ENCODE measurements at regions not wholly inside any gene's neighbourhood (a gene's known extent, or its start where the extent isn't known, plus 50 kb on each side); places are given as distances from the start of the nearest gene placed in this dataset.

GRCh38 chr1:8197493-8198282, 120.2 kb upstream of the SLC45A1 start:
- CTCF ChIA-PET: interaction anchor here (1.0 kb wide), 1 partner anchor 157 kb away, joined by 3 read pairs; no protein-coding TSS in a partner anchor
- no peaks in the 10 kb centered on the region for H3K9me3 ChIP-seq (ENCODE audit: low read length)
- peak overlapping the region; percentile 98 for H3K27ac ChIP-seq (ENCODE audit: low read length)
- no peak overlapping the region for H2AFZ ChIP-seq (ENCODE audit: low read length)
- peaks cover 6% of the 10 kb centered on the region for H3F3A ChIP-seq (ENCODE audit: low read length, unreplicated experiment)
- no peaks in the 10 kb centered on the region for H3K36me3 ChIP-seq (ENCODE audit: low read depth, low read length)
- peak overlapping the region; percentile 78 for H3K9ac ChIP-seq (ENCODE audit: low read length)
- H3K4me2 ChIP-seq (ENCODE audit: low read length): peak overlapping the region; percentile 13; the same call in 1 of the 2 replicates
- peak; percentile 63 for ATAC-seq
- TF ChIP-seq CTCF (conservative IDR thresholded peaks at IDR 0.05; ENCODE audit: low read depth, low read length) (no peak), EZH2phosphoT487 (IDR thresholded peaks at IDR 0.05; ENCODE audit: borderline replicate concordance, low read length) (no peak), EZH2 (IDR thresholded peaks at IDR 0.05; ENCODE audit: low read length, unreplicated experiment) (no peak)
- no peaks in the 10 kb centered on the region for H3K27me3 ChIP-seq (ENCODE audit: low read length)
- H3K4me3 ChIP-seq (ENCODE audit: low read length): no peak overlapping the region
- DNase-seq: peak; percentile 96
- no peaks in the 10 kb centered on the region for H4K20me1 ChIP-seq (ENCODE audit: low read length)
- intact Hi-C loops (cut with micrococcal nuclease): no loop called here
- no peaks in the 10 kb centered on the region for H3K9me2 ChIP-seq (replicated peaks; ENCODE audit: low read length)
- no peaks in the 10 kb centered on the region for H3K79me2 ChIP-seq (ENCODE audit: low read length)
- BruUV-seq (replicated peaks): no TSS peak
- POLR2A ChIA-PET (ENCODE audit: unreplicated experiment): interaction anchor here (0.5 to 1.3 kb wide), 5 partner anchors 62 to 178 kb away, joined by 3 to 16 read pairs (median 3); partner anchors contain the start of gene ERRFI1
- H3K4me1 ChIP-seq (ENCODE audit: insufficient read depth, low read length): peaks cover 61% of the 10 kb centered on the region

GRCh38 chr1:8194481-8195227, 123.3 kb upstream of the SLC45A1 start:
- intact Hi-C loops (cut with micrococcal nuclease): loop anchor here (1.0 to 2.0 kb wide), 6 partner anchors 10 to 97 kb away; no protein-coding TSS in a partner anchor
- no peaks in the 10 kb centered on the region for H3K9me2 ChIP-seq (replicated peaks; ENCODE audit: low read length)
- H3K4me3 ChIP-seq (ENCODE audit: low read length): peak overlapping the region; percentile 23; the same call in 1 of the 2 replicates
- H4K20me1 ChIP-seq (ENCODE audit: low read length): no peaks in the 10 kb centered on the region
- peaks cover 51% of the 10 kb centered on the region for H3K4me1 ChIP-seq (ENCODE audit: insufficient read depth, low read length)
- no peaks in the 10 kb centered on the region for H3K79me2 ChIP-seq (ENCODE audit: low read length)
- peak; percentile 66 for ATAC-seq
- no peak overlapping the region for H2AFZ ChIP-seq (ENCODE audit: low read length)
- TF ChIP-seq CTCF (conservative IDR thresholded peaks at IDR 0.05; ENCODE audit: low read depth, low read length): no peak
- TF ChIP-seq EZH2 (IDR thresholded peaks at IDR 0.05; ENCODE audit: low read length, unreplicated experiment): no peak
- TF ChIP-seq EZH2phosphoT487 (IDR thresholded peaks at IDR 0.05; ENCODE audit: borderline replicate concordance, low read length): no peak
- H3K36me3 ChIP-seq (ENCODE audit: low read depth, low read length): no peaks in the 10 kb centered on the region
- H3K9ac ChIP-seq (ENCODE audit: low read length): peak overlapping the region; percentile 91
- H3K9me3 ChIP-seq (ENCODE audit: low read length): no peaks in the 10 kb centered on the region
- BruUV-seq (replicated peaks): TSS peak; percentile 96
- DNase-seq: peak; percentile 96
- no peaks in the 10 kb centered on the region for H3K27me3 ChIP-seq (ENCODE audit: low read length)
- H3K4me2 ChIP-seq (ENCODE audit: low read length): peak overlapping the region; percentile 68
- ChIA-PET CTCF (interaction anchor here (0.7 kb wide), 1 partner anchor 9 kb away, joined by 3 read pairs; no protein-coding TSS in a partner anchor), POLR2A (ENCODE audit: unreplicated experiment) (interaction anchor here (0.6 to 1.6 kb wide), 5 partner anchors 10 to 171 kb away, joined by 3 to 16 read pairs (median 4); no protein-coding TSS in a partner anchor)
- peaks cover 6% of the 10 kb centered on the region for H3F3A ChIP-seq (ENCODE audit: low read length, unreplicated experiment)
- peak overlapping the region; percentile 98 for H3K27ac ChIP-seq (ENCODE audit: low read length)
